ENCODE measurements at regions not wholly inside any gene's neighbourhood (a gene's known extent, or its start where the extent isn't known, plus 50 kb on each side); places are given as distances from the start of the nearest gene placed in this dataset.

DNA sequence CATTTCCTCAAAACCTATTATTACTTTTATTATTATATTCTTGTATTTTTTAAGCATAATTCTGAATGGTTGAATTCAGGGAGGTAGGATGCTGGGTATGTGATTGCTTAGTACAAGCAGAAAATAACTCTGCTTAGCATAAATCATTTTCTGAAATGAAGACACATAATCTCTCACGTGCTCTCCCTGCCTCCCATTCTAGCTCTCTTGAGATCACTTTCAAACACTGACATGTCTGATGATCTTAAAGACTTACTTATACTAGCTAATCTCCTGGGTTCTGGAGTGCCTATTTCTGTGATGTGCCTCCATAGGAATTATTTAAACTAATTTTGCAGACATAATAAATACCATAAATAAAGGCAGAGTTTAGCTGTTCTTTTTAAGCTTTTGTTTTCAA lies 1136.0 kb downstream of the SUCLG1 start (continued):
- TF ChIP-seq CBX3 (IDR thresholded peaks at IDR 0.05; ENCODE audit: borderline replicate concordance, low read depth), result no peak
- TF ChIP-seq MYC (IDR thresholded peaks at IDR 0.05; ENCODE audit: insufficient read depth, insufficient read length, insufficient replicate concordance, low read length, severe bottlenecking), result no peak
- no peak for TF ChIP-seq NBN (IDR thresholded peaks at IDR 0.05)
- TF ChIP-seq PBX3 (IDR thresholded peaks at IDR 0.05; ENCODE audit: insufficient replicate concordance, low read depth, low read length), result no peak
- no peak for TF ChIP-seq SMAD5 (IDR thresholded peaks at IDR 0.05; ENCODE audit: low read depth)
- no peak for TF ChIP-seq E2F8 (IDR thresholded peaks at IDR 0.05; ENCODE audit: low read depth, partially characterized antibody)
- no peak for TF ChIP-seq POLR2A (IDR thresholded peaks at IDR 0.05; ENCODE audit: low read depth, low read length)

DNA sequence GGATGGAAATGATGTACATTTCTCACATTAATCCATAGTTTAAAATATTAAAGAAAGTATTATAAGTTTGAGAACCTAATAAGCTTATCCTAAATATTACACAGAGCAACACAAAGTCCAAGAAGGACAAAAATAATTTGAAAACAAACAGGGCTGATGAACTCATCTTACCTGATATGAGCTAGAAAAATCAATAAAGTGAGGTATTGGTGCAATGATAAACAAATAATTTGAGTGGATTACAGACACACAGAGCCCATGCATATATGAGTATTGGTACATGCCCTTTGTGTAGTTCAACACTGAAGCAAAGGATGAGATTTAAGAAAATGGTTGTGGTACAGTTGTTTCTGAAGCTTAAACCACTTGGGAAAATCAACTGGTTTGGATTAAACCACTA lies 1139.0 kb downstream of the SUCLG1 start:
- ATAC-seq, result no peak
- RAD21 ChIA-PET (ENCODE audit: unreplicated experiment), result no interaction called here
- TF ChIP-seq ZNF217 (IDR thresholded peaks at IDR 0.05), result no peak
- TF ChIP-seq TAF1 (IDR thresholded peaks at IDR 0.05; ENCODE audit: borderline replicate concordance, low read depth, low read length), result no peak
- TF ChIP-seq GATAD2B (conservative IDR thresholded peaks at IDR 0.05; ENCODE audit: low read depth), result no peak
- TF ChIP-seq, protein P1, sequence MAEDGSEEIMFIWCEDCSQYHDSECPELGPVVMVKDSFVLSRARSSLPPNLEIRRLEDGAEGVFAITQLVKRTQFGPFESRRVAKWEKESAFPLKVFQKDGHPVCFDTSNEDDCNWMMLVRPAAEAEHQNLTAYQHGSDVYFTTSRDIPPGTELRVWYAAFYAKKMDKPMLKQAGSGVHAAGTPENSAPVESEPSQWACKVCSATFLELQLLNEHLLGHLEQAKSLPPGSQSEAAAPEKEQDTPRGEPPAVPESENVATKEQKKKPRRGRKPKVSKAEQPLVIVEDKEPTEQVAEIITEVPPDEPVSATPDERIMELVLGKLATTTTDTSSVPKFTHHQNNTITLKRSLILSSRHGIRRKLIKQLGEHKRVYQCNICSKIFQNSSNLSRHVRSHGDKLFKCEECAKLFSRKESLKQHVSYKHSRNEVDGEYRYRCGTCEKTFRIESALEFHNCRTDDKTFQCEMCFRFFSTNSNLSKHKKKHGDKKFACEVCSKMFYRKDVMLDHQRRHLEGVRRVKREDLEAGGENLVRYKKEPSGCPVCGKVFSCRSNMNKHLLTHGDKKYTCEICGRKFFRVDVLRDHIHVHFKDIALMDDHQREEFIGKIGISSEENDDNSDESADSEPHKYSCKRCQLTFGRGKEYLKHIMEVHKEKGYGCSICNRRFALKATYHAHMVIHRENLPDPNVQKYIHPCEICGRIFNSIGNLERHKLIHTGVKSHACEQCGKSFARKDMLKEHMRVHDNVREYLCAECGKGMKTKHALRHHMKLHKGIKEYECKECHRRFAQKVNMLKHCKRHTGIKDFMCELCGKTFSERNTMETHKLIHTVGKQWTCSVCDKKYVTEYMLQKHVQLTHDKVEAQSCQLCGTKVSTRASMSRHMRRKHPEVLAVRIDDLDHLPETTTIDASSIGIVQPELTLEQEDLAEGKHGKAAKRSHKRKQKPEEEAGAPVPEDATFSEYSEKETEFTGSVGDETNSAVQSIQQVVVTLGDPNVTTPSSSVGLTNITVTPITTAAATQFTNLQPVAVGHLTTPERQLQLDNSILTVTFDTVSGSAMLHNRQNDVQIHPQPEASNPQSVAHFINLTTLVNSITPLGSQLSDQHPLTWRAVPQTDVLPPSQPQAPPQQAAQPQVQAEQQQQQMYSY (CRISPR knock-in tag; IDR thresholded peaks at IDR 0.05), result no peak
- TF ChIP-seq NFXL1 (IDR thresholded peaks at IDR 0.05; ENCODE audit: borderline replicate concordance), result no peak
- TF ChIP-seq BCL3 (IDR thresholded peaks at IDR 0.05; ENCODE audit: borderline replicate concordance, insufficient read depth, low read depth, low read length, poor library complexity, severe bottlenecking), result no peak
- no peak for TF ChIP-seq FOXM1 (IDR thresholded peaks at IDR 0.05; ENCODE audit: low read depth, low read length)
- TF ChIP-seq BRCA1 (IDR thresholded peaks at IDR 0.05; ENCODE audit: low read depth, low read length), result no peak
- no peak for TF ChIP-seq HDAC2 (IDR thresholded peaks at IDR 0.05)
- no peak for TF ChIP-seq EGR1 (IDR thresholded peaks at IDR 0.05; ENCODE audit: borderline replicate concordance in 1 of 2, low read depth in 2 of 2, low read length in 2 of 2)

More for the DNA sequence above, 1139.0 kb downstream of the SUCLG1 start:
- H3K9me3 ChIP-seq (replicated peaks; ENCODE audit: control insufficient read depth, insufficient read depth, low read length), result no peaks in the 10 kb centered on the region
- no peak overlapping the region for H3K4me2 ChIP-seq (ENCODE audit: control insufficient read depth, insufficient read depth)
- POLR2A ChIA-PET, result no interaction called here
- H3K9ac ChIP-seq (ENCODE audit: control insufficient read depth, insufficient read depth, low read length), result no peak overlapping the region
- SMC1A ChIA-PET (ENCODE audit: uncharacterized antibody, unreplicated experiment), result no interaction called here
- H2AFZ ChIP-seq (ENCODE audit: control insufficient read depth, low read depth, low read length), result no peak overlapping the region
- no peaks in the 10 kb centered on the region for H3K36me3 ChIP-seq (ENCODE audit: control insufficient read depth in 2 of 2, insufficient read depth in 2 of 2, low read length in 1 of 2)
- H3K27ac ChIP-seq (ENCODE audit: control insufficient read depth, insufficient read depth), result no peak overlapping the region
- H3K79me2 ChIP-seq (ENCODE audit: control insufficient read depth, insufficient read depth, low read length), result no peaks in the 10 kb centered on the region
- no peaks in the 10 kb centered on the region for H4K20me1 ChIP-seq (ENCODE audit: control insufficient read depth, insufficient read depth)
- H3K4me1 ChIP-seq (ENCODE audit: control insufficient read depth, insufficient read depth, low read length), result no peaks in the 10 kb centered on the region
- FAIRE-seq, result no peak
- CTCF ChIA-PET, result no interaction called here
- no peak overlapping the region for H3K4me3 ChIP-seq
- H3K27me3 ChIP-seq (replicated peaks in 1 of 2; ENCODE audit: control insufficient read depth in 2 of 2, insufficient read depth in 2 of 2, low read length in 1 of 2), result no peaks in the 10 kb centered on the region
- BruUV-seq (replicated peaks), result no TSS peak
- in situ Hi-C loops (cut with MboI), result no loop called here
- intact Hi-C loops (cut with micrococcal nuclease; ENCODE audit: unreplicated experiment), result no loop called here
- no peak for DNase-seq (ENCODE audit: low read depth, low spot score)
